GM19025 (cell line): ENCODE measurements at regions not wholly inside any gene's neighbourhood (a gene's known extent, or its start where the extent isn't known, plus 50 kb on each side); places are given as distances from the start of the nearest gene placed in this dataset.
"Not testable (repeated sequence)": the region's sequence is repeated elsewhere in the genome, so short reads cannot be mapped to it uniquely, and the experiment has no call there.

ENCODE experiments used
- ATAC-seq: cut with Tn5 transposase; IDR thresholded peaks from one replicate; pipeline ENCODE4 v1.9.1; 2021; ENCODE audit warnings: mild to moderate bottlenecking, low read depth, moderate library complexity; ENCODE audit not compliant: unreplicated experiment

GRCh38 chr7:131654668-131655326 is 98.4 kb upstream of the PODXL start:
- ATAC-seq: no peak

- ATAC-seq: no peak
Observed at GRCh38 chr7:131654249-131654558, 97.8 kb upstream of the PODXL start.

- ATAC-seq: no peak
Observed at GRCh38 chr7:131653418-131654248, 97.2 kb upstream of the PODXL start.

GRCh38 chr7:131652934-131653333 is 96.5 kb upstream of the PODXL start:
- no peak for ATAC-seq

- no peak for ATAC-seq
Observed at GRCh38 chr7:131652194-131652593, 95.8 kb upstream of the PODXL start.

- no peak for ATAC-seq
Observed at GRCh38 chr7:131649879-131650278, 93.5 kb upstream of the PODXL start.

- no peak for ATAC-seq
Observed at GRCh38 chr7:131649003-131649541, 92.6 kb upstream of the PODXL start.

GRCh38 chr7:131648491-131648890 is 92.1 kb upstream of the PODXL start:
- no peak for ATAC-seq

- no peak for ATAC-seq
Observed at GRCh38 chr7:131646203-131646602, 89.8 kb upstream of the PODXL start.

GRCh38 chr7:131642429-131642828 is 86.0 kb upstream of the PODXL start:
- ATAC-seq: no peak

- ATAC-seq: no peak
Observed at GRCh38 chr7:131640686-131641085, 84.3 kb upstream of the PODXL start.

GRCh38 chr7:131638641-131639430 is 82.4 kb upstream of the PODXL start:
- ATAC-seq: no peak

- ATAC-seq: no peak
Observed at GRCh38 chr7:131637859-131638258, 81.4 kb upstream of the PODXL start.

- ATAC-seq: no peak
Observed at GRCh38 chr7:131636092-131636491, 79.7 kb upstream of the PODXL start.

GRCh38 chr7:131634197-131634596 is 77.8 kb upstream of the PODXL start:
- not testable (repeated sequence) for ATAC-seq

GRCh38 chr7:131633342-131633843 is 77.0 kb upstream of the PODXL start:
- ATAC-seq: no peak

GRCh38 chr7:131630427-131630826 is 74.0 kb upstream of the PODXL start:
- ATAC-seq: no peak

- no peak for ATAC-seq
Observed at GRCh38 chr7:131629217-131629882, 72.9 kb upstream of the PODXL start.

GRCh38 chr7:131628634-131629033 is 72.2 kb upstream of the PODXL start:
- no peak for ATAC-seq

GRCh38 chr7:131627735-131628190 is 71.3 kb upstream of the PODXL start:
- ATAC-seq: no peak
